Astrocyte of the cerebellum (primary cell): ENCODE measurements at regions not wholly inside any gene's neighbourhood (a gene's known extent, or its start where the extent isn't known, plus 50 kb on each side); places are given as distances from the start of the nearest gene placed in this dataset.

Experiments used
- DNase-seq: peaks from one replicate; pipeline ENCODE4 v3.0.0-alpha.2; 2011; ENCODE audit warnings: low read depth
- H3K4me3 ChIP-seq: 2 replicates; pipeline ENCODE4 v1.5.1; 2011; ENCODE audit warnings: mild to moderate bottlenecking, low read depth, low read length, moderate library complexity
- CTCF ChIP-seq: IDR thresholded peaks from 2 replicates; pipeline ENCODE4 v1.5.1; 2012; ENCODE audit warnings: low read length, low read depth, moderate library complexity, mild to moderate bottlenecking; ENCODE audit errors: missing control alignments
- in situ Hi-C: cut with HindIII; loops from 2 replicates; pipeline ENCODE4 v1.10.0; 2017; ENCODE audit warnings: low sequenced_read_pairs

- no peak for TF ChIP-seq CTCF
- in situ Hi-C loops, result loop anchor here (25.0 kb wide), 1 partner anchor 488 kb away; no protein-coding TSS in a partner anchor
- H3K4me3 ChIP-seq, result no peak overlapping the region
- DNase-seq, result no peak
Observed at GRCh38 chr2:75424936-75425619, 135.7 kb downstream of the EVA1A start.

- no peak for DNase-seq
- no peak overlapping the region for H3K4me3 ChIP-seq
- in situ Hi-C loops, result loop anchor here (25.0 kb wide), 1 partner anchor 485 kb away; no protein-coding TSS in a partner anchor
- no peak for TF ChIP-seq CTCF
Observed at GRCh38 chr2:75421986-75422385, 138.8 kb downstream of the EVA1A start.

GRCh38 chr2:75416420-75417342, 144.1 kb downstream of the EVA1A start:
- DNase-seq, result no peak
- in situ Hi-C loops, result loop anchor here (25.0 kb wide), 1 partner anchor 479 kb away; no protein-coding TSS in a partner anchor
- no peak for TF ChIP-seq CTCF
- no peak overlapping the region for H3K4me3 ChIP-seq

- TF ChIP-seq CTCF, result no peak
- no peak for DNase-seq
- no peak overlapping the region for H3K4me3 ChIP-seq
- in situ Hi-C loops, result loop anchor here (25.0 kb wide), 1 partner anchor 478 kb away; no protein-coding TSS in a partner anchor
Observed at GRCh38 chr2:75415731-75416130, 145.0 kb downstream of the EVA1A start.

- DNase-seq, result no peak
- no peak overlapping the region for H3K4me3 ChIP-seq
- TF ChIP-seq CTCF, result no peak
- in situ Hi-C loops, result loop anchor here (25.0 kb wide), 1 partner anchor 478 kb away; no protein-coding TSS in a partner anchor
Observed at GRCh38 chr2:75415111-75415626, 145.6 kb downstream of the EVA1A start.

GRCh38 chr2:75411574-75411973, 149.2 kb downstream of the EVA1A start:
- in situ Hi-C loops, result loop anchor here (25.0 kb wide), 1 partner anchor 474 kb away; no protein-coding TSS in a partner anchor
- DNase-seq, result no peak
- H3K4me3 ChIP-seq, result no peak overlapping the region
- no peak for TF ChIP-seq CTCF
